Subcutaneous abdominal adipose tissue (tissue), 5 donors: ENCODE measurements at regions not wholly inside any gene's neighbourhood (a gene's known extent, or its start where the extent isn't known, plus 50 kb on each side); places are given as distances from the start of the nearest gene placed in this dataset.

Source experiments
- H3K27ac ChIP-seq: one replicate; pipeline ENCODE4 v1.7.0; 2013; ENCODE audit warnings: low read depth, mild to moderate bottlenecking, inconsistent platforms, low read length, moderate library complexity
- H3K27me3 ChIP-seq, 5 donors: one replicate each; pipeline ENCODE4 v1.7.0; 2013; ENCODE audit warnings: low read length in 5 of 5, inconsistent platforms in 1 of 5; ENCODE audit not compliant: control insufficient read depth in 5 of 5, insufficient read depth in 4 of 5
- H3K36me3 ChIP-seq, 5 donors: one replicate each; pipeline ENCODE4 v1.7.0; 2013; ENCODE audit warnings: low read length in 5 of 5; ENCODE audit not compliant: control insufficient read depth in 5 of 5, insufficient read depth in 5 of 5
- H3K4me1 ChIP-seq, 5 donors: one replicate each; pipeline ENCODE4 v1.7.0; 2013; ENCODE audit warnings: low read length in 5 of 5, mild to moderate bottlenecking in 3 of 5, moderate library complexity in 1 of 5; ENCODE audit not compliant: control insufficient read depth in 5 of 5, insufficient read depth in 5 of 5
- H3K4me3 ChIP-seq, 5 donors: one replicate each; pipeline ENCODE4 v1.7.0; 2013; ENCODE audit warnings: low read length in 5 of 5, low read depth in 1 of 5
- H3K9ac ChIP-seq, 5 donors: one replicate each; pipeline ENCODE4 v1.7.0; 2013; ENCODE audit warnings: low read length in 5 of 5, mild to moderate bottlenecking in 4 of 5, moderate library complexity in 3 of 5
- H3K9me3 ChIP-seq, 5 donors: one replicate each; pipeline ENCODE4 v1.7.0; 2013; ENCODE audit warnings: low read length in 5 of 5; ENCODE audit not compliant: control insufficient read depth in 5 of 5
- donor health status: healthy.
- donor health status: healthy.
- donor health status: healthy.
- donor health status: healthy.
- donor health status: healthy.

DNA sequence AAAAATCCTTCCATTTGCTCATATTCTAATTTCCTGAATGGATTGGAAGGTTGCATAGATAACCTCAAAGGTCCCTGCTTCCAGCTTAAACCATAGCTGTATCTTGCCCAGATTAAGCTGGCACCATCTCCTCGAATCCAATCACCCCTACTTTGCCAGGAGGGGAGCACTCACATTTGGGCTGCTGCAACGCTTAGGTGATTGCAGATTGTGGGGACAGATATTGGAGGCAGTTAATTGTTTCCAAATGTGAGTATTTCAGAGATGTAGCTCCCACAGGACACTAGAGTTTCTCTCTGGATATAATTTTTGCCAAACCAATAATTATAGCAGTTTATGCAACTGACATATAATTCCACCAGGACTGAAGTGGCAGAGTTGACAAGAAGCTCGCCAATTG lies 53.5 kb upstream of the ACSL1 start:
- no peaks in the 10 kb centered on the region for H3K36me3 ChIP-seq
- H3K4me3 ChIP-seq, result no peak overlapping the region
- H3K27ac ChIP-seq, result peak overlapping the region; percentile 5
- peaks cover 2 to 52% (median 39%) of the 10 kb centered on the region in 5 donors for H3K4me1 ChIP-seq
- no peaks in the 10 kb centered on the region for H3K9me3 ChIP-seq
- H3K9ac ChIP-seq, result no peak overlapping the region
- H3K27me3 ChIP-seq, result no peaks in the 10 kb centered on the region

GRCh38 chr4:184882276-184882675 lies 56.5 kb upstream of the ACSL1 start:
- no peaks in the 10 kb centered on the region for H3K9me3 ChIP-seq
- no peak overlapping the region for H3K4me3 ChIP-seq
- H3K36me3 ChIP-seq, result no peaks in the 10 kb centered on the region
- H3K4me1 ChIP-seq, result peaks cover 2 to 51% (median 38%) of the 10 kb centered on the region in 5 donors
- H3K9ac ChIP-seq, result no peak overlapping the region
- no peaks in the 10 kb centered on the region for H3K27me3 ChIP-seq
- peak overlapping the region; percentile 60 for H3K27ac ChIP-seq

DNA sequence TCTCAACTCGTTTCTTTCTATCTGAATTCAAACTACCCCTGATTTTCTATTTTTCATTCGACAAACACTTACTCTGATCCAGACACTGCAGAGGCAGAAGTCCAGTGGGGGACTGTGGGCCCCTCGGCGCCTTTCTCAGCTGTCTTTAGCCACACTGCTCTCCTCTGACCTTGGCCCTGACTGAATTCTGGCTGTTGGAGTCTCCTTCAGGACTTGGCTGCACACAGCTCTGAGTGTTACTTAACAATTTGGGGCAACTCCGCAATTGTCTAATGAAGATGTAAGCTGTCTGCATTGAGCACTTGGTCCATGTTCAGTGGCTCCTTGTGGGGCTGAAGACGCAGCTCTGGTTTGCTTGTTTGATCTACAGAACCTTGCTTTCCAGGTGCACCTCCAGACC lies 57.3 kb upstream of the ACSL1 start:
- Histone ChIP-seq H3K36me3 (no peaks in the 10 kb centered on the region), H3K9ac (no peak overlapping the region), H3K27ac (peak overlapping the region; percentile 40), H3K9me3 (no peaks in the 10 kb centered on the region), H3K4me1 (peaks cover 2 to 58% (median 46%) of the 10 kb centered on the region in 5 donors), H3K27me3 (no peaks in the 10 kb centered on the region), H3K4me3 (peak overlapping the region in 1 of 5 donors; percentile 12)

DNA sequence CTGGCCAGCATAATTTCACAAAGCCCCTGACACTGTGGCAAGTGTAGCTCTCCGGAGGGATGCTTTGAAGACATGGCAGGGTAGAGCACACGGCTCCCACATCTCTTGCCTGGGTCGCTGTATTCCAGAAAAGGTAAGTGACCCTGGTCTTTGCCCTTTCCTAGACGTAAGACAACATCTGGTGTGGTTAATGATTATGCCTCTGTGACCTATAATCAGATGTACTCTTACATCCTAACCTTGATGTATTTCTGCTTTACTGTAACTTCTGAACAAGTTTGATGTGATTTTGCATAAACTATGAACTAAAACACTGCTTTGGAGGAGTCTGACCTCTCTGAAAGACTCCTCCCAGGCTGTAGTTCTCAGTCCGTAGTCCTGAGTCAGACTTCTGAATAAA lies 59.1 kb upstream of the ACSL1 start:
- Histone ChIP-seq H3K27ac (peak overlapping the region; percentile 37), H3K9me3 (no peaks in the 10 kb centered on the region), H3K36me3 (no peaks in the 10 kb centered on the region), H3K27me3 (no peaks in the 10 kb centered on the region), H3K4me3 (no peak overlapping the region), H3K9ac (no peak overlapping the region), H3K4me1 (peaks cover 2 to 55% (median 44%) of the 10 kb centered on the region in 5 donors)

DNA sequence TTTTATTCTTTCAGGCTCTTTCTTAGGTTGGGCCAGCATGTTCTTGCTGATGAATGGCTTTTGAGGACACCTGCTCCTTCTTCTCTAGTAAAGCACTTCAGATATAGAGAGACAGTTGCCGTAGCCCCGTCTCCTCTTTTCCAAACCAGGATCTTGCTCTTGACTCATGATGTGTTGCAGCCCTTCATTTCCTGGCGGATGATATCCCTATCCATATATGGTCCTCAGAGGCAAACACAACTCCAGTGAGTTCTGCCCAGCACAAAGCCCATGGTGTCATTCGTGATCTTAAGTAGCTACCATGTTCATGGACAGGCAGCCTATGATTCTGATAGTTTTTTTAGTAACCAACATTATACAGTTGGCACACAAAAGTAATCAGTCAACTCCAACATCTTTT lies 59.8 kb upstream of the ACSL1 start:
- Histone ChIP-seq H3K4me3 (no peak overlapping the region), H3K9ac (no peak overlapping the region), H3K36me3 (no peaks in the 10 kb centered on the region), H3K27ac (peak overlapping the region; percentile 37), H3K9me3 (no peaks in the 10 kb centered on the region), H3K4me1 (peaks cover 2 to 55% (median 51%) of the 10 kb centered on the region in 5 donors), H3K27me3 (no peaks in the 10 kb centered on the region)

DNA sequence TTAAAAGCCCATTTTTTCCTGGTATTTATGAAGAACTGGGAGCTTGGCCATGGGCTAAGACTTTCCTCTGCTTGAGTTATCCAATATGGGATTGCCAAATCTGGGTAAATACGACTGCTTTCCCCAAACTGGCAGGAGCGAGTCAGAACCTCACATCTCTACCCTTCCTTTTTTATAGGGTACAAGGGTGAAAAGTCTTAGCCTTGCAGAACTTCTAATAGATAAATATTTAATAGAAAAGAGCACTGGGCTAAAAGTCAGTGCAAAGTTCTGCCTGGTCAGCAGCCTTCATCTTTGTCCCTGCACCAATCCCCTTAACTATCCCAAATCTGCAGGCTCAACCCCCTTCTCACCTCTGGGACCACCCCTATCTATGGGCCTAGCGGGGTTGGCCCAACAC lies 61.6 kb upstream of the ACSL1 start:
- no peak overlapping the region for H3K9ac ChIP-seq
- H3K4me1 ChIP-seq, result peaks cover 2 to 56% (median 44%) of the 10 kb centered on the region in 5 donors
- no peaks in the 10 kb centered on the region for H3K27me3 ChIP-seq
- H3K4me3 ChIP-seq, result no peak overlapping the region
- H3K27ac ChIP-seq, result peak overlapping the region; percentile 74
- no peaks in the 10 kb centered on the region for H3K9me3 ChIP-seq
- H3K36me3 ChIP-seq, result no peaks in the 10 kb centered on the region

DNA sequence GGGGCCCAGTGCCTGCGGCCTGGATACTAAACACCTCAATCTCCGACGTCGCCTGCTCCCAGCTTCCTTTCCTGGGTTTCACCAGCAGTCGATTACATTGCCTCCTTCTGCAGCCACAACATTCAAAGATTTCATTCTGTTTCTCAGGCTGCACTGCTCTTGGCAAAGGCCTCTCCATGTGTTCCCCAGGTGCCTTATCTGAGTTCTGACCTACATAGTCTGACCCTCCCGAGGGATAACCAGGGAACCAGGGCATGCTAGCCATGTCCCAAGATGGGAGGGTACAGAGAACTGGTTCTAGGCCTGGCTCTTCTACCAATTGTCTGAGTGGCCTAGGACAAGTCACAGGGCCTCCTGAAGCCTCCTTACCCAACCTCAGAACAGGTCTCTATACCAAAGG lies 62.2 kb upstream of the ACSL1 start:
- Histone ChIP-seq H3K27me3 (no peaks in the 10 kb centered on the region), H3K27ac (peak overlapping the region; percentile 74), H3K4me1 (peaks cover 2 to 56% (median 39%) of the 10 kb centered on the region in 5 donors), H3K9ac (no peak overlapping the region), H3K4me3 (no peak overlapping the region), H3K36me3 (no peaks in the 10 kb centered on the region), H3K9me3 (no peaks in the 10 kb centered on the region)

DNA sequence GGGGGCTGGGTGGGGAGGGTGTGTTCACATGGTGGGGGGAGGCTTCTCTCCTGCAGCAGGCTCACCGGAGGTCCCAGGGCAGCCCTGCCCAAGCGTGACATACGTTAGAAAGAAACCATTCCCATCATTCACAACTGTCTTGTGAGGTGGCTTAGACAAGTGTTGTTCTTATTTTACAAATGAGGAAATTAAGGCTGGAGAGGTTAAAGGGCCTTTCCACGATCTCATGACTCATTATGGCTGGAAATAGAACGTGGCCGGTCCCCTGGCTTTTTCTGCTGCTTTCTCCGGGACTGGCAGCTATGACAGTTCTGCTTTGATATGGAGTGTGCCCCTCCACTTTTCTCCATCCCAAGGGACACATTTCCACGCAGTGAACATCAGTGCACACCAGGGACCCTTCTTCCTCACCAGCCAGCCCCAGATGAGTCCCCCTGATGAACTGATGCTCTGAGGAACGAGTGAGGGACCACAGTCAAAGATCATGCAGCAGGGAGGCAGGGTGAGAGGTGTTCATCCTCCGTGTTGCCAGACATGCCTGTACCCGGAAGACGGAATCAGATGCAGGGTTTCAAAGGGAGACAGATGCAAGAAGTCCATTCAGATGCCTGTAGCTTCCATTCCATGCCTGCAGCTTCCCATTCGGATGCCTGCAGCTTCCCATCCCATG lies 64.0 kb upstream of the ACSL1 start:
- H3K9me3 ChIP-seq, result peaks cover 0 to 4% (median 0%) of the 10 kb centered on the region in 5 donors
- no peaks in the 10 kb centered on the region for H3K36me3 ChIP-seq
- H3K27ac ChIP-seq, result no peak overlapping the region
- no peaks in the 10 kb centered on the region for H3K27me3 ChIP-seq
- no peak overlapping the region for H3K4me3 ChIP-seq
- peaks cover 2 to 58% (median 41%) of the 10 kb centered on the region in 5 donors for H3K4me1 ChIP-seq
- no peak overlapping the region for H3K9ac ChIP-seq

DNA sequence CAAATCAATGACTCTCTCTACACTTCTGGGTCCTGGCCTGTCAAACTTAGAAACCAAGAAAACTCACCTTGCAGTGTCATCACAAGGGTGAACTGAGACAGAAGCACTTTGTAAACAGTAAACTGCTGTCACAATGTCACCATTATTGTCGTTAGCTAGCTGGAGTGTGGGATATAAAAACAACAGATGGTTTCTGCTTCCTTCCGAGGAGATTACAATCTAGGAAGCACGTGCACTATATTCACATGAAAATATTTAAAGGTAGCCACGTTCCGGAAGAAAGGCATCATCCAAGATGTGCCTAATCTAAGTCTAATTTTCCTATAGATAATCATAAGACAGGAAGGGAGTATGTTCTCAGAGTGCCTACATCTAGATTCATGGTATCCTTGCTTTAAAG lies 64.7 kb upstream of the ACSL1 start:
- H3K27me3 ChIP-seq, result no peaks in the 10 kb centered on the region
- H3K9me3 ChIP-seq, result peaks cover 0 to 4% (median 0%) of the 10 kb centered on the region in 5 donors

GRCh38 chr4:184891816-184892397 lies 66.1 kb upstream of the ACSL1 start:
- peaks cover 5 to 69% (median 55%) of the 10 kb centered on the region in 5 donors for H3K4me1 ChIP-seq
- H3K27ac ChIP-seq, result peak overlapping the region; percentile 97
- H3K36me3 ChIP-seq, result no peaks in the 10 kb centered on the region
- H3K4me3 ChIP-seq, result no peak overlapping the region
- no peaks in the 10 kb centered on the region for H3K27me3 ChIP-seq
- H3K9me3 ChIP-seq, result peaks cover 0 to 4% (median 0%) of the 10 kb centered on the region in 5 donors
- no peak overlapping the region for H3K9ac ChIP-seq

More for the DNA sequence above, 64.7 kb upstream of the ACSL1 start:
- Histone ChIP-seq H3K4me1 (peaks cover 2 to 62% (median 48%) of the 10 kb centered on the region in 5 donors), H3K4me3 (no peak overlapping the region), H3K27ac (no peak overlapping the region), H3K9ac (no peak overlapping the region), H3K36me3 (no peaks in the 10 kb centered on the region)
